CD1c-positive myeloid dendritic cell (primary cell): ENCODE measurements at regions not wholly inside any gene's neighbourhood (a gene's known extent, or its start where the extent isn't known, plus 50 kb on each side); places are given as distances from the start of the nearest gene placed in this dataset.

ENCODE experiments used
- DNase-seq: peaks from one replicate; pipeline ENCODE4 v3.0.0-alpha.2; 2016; ENCODE audit errors: extremely low spot score

DNA sequence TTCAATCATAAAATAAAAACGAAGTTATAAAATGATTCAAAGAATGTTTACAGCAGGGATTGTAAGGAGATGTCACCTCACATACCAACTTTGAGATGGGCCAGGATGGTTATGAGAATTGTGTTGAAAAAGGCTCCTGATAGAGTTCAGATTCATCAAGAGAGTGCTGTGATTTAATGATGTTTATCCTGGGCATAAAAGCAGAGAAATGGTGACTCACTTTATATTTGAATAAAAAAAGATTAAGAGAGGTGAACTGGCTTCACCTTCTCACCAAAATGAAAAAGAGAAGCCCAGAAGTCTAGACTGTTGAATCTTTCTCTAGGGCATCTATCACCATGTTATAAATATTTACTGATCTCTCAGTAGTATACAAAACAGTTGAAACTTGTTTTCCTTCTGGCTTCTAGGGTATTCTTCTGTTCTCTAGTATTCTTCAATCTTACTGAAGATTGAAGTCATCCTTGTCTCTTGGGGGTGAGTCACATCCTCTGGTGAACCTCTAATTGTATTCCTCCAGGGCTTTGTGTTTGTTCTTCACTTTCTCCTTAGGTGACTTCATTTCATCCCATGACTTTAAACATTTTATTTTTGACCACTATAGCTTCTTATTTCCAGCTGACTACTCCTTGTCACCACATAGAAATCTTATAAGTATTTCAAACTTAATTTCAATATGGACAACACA lies 1237.3 kb upstream of the C9orf72 start:
- no peak for DNase-seq

DNA sequence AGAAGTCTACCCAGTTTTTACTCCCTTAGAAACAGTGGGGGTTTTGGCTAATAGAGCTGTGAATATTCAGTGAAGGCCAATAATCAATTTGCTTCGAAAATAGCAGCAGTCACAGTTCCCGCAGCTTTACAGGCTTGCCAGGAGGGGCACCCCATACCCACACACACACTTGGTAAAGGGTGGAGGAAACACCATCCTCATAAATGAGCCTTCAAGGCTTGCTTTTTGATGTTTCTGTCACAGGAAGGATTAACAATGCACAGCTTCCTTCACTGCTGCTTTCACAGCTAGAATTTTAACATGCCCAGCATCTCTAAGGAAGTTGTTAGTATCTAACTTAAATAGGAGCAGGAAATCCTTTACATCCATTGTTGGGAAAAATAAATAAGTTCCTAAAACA lies 1247.5 kb upstream of the C9orf72 start:
- no peak for DNase-seq

GRCh38 chr9:28821240-28821639 lies 1248.0 kb upstream of the C9orf72 start:
- no peak for DNase-seq

DNA sequence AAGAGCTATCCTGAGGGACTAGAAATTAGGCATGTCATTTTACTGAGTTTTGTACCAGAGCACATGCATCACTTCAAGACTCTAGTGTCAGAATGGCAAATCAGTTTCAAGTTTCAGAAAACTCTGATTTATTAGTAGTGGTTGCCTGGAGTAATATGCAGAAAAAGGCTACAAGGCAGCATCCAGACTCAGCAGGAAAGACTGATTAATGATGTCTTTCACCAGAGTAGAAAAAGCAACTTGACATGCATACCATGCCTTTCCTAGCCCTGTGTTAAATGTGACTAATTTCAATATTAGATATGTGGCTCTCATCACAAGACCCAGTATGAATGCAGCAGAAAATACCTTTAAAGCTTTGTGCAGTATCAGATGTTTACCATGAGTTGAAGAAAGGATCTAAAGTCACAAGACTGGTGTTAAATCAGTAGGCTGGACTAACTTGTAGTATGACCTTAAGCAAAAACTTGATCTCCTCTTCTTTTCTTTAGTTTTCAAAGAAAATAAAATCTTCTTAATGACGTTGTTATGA lies 1251.2 kb upstream of the C9orf72 start:
- no peak for DNase-seq

DNA sequence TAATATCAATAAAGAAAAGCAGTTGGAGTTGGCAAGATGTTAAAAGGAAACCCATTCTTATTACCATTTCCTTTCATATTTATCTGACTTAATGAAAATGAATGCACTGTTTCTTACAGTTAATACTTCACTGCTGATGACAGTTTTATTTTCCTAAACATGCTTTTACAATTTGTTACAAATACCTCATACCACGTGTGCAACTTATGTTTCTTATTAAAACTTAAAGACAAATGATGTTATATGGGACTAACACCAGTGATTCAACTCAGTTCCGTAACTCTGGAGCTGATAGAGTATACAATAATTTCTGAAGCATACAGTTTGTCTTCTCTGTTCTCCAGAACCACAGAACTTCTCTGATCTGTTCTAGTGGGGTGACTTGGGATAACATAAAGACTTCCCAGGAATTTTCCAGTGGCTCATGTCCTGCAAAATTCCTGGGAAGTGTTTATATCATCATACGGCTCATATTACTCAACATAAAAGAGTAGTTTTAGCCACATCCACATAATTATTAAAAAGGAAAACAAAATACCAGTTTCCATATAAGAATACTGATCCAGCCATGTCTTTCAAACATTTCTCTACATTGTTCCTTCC lies 1259.0 kb upstream of the C9orf72 start:
- no peak for DNase-seq

- no peak for DNase-seq
These were observed 1260.9 kb upstream of the C9orf72 start for GRCh38 chr9:28834156-28834555.

GRCh38 chr9:28839778-28840430 lies 1266.6 kb upstream of the C9orf72 start:
- DNase-seq, result no peak

DNA sequence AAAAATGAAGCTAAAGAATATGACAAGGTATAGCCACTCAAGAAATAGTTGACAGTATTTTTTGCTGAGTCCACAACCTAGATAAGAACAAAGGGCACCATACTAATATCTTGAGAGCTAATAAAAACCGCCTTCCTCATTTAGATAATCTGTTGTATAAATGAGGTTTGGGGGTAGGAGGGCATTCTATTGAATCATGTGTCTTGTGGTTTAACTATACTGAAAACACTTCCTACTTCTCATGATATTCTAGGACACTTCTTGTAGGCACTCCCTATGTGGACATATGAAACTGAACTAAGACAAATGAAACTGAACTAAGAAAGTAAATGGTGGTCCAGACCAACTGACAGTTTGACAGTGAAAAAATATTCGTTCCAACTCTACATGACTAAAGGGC lies 1268.5 kb upstream of the C9orf72 start:
- no peak for DNase-seq

- no peak for DNase-seq
These were observed 1274.0 kb upstream of the C9orf72 start for GRCh38 chr9:28847331-28847730.

DNA sequence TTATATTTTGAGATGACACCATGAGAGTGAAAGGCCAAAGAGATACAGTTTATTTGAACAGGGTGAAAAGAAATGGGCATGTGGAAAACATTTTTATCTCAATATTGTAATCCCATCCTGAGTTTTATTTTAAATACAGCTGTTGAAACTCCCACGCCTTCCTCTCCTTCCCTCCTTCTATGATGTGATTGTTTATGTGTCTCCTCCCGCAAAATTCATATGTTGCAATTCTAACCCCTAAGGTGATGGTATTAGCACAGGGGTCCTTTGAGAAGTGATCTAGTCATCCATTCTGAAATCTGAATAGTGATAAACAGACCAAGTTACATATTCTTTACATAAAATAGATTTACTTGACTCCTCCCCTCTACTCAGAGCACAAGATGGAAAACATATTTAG lies 1275.4 kb upstream of the C9orf72 start:
- DNase-seq, result no peak

DNA sequence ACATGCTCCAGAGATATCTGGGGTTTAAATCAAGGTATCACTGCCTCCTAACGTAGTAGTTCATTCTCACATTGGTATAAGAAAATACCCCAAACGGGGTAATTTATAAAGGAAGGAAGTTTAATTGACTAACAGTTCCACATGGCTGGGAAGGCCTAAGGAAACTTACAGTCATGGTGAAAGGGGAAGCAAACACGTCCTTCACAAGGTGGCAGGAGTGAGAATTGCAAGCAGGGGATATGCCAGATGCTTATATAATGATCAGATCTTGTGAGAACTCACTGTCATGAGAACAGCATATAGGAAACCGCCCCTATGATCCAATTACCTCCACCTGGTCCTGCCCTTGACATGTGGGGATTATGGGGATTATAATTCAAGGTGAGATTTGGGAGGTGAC lies 1280.2 kb upstream of the C9orf72 start:
- no peak for DNase-seq

- DNase-seq, result no peak
These were observed 1293.7 kb upstream of the C9orf72 start for GRCh38 chr9:28866951-28867350.

GRCh38 chr9:28868228-28868990 lies 1295.1 kb upstream of the C9orf72 start:
- DNase-seq, result no peak

DNA sequence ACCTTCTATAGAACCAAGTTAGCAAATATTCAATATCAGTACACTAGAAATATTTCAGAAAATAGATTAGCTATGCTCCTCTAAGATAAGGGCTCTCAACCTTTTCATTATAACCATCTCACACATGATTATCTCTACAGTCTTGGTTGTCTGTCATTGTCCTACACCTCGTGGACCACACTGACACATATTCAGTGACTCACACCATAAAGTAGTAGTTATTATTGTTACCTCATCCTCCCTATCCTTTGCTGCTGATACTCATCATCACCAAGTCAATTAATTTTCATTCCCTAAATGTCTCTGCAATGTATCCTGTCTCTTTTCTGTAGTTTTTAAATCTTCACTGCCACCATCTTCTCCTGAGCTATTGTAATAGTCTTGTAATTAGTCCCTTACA lies 1309.2 kb upstream of the C9orf72 start:
- no peak for DNase-seq

DNA sequence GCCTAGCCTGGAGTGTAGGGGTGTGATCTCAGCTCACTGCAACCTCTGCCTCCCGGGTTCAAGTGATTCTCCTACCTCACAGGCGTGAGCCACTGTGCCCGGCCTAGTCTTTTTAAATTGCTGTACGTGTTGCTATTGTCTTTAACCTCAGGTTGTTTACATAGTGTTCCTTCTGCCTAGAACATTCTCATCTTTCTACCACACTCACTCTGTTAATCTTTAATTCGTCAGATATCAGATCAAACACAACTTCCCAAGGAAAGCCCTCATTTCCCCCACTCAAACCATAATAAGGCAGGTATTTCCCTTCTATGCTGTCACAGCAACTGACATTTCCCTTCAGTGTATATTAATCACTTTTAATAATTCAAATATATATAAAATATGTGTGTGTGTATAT lies 1310.0 kb upstream of the C9orf72 start:
- DNase-seq, result no peak

- DNase-seq, result no peak
These were observed 1314.1 kb upstream of the C9orf72 start for GRCh38 chr9:28887188-28887884.

- no peak for DNase-seq
These were observed 1315.5 kb upstream of the C9orf72 start for GRCh38 chr9:28888806-28889205.

- DNase-seq, result no peak
These were observed 1319.3 kb upstream of the C9orf72 start for GRCh38 chr9:28892538-28892937.

GRCh38 chr9:28899267-28899666 lies 1326.0 kb upstream of the C9orf72 start:
- no peak for DNase-seq

GRCh38 chr9:28899926-28900325 lies 1326.6 kb upstream of the C9orf72 start:
- DNase-seq, result no peak

GRCh38 chr9:28900406-28900805 lies 1327.1 kb upstream of the C9orf72 start:
- no peak for DNase-seq

DNA sequence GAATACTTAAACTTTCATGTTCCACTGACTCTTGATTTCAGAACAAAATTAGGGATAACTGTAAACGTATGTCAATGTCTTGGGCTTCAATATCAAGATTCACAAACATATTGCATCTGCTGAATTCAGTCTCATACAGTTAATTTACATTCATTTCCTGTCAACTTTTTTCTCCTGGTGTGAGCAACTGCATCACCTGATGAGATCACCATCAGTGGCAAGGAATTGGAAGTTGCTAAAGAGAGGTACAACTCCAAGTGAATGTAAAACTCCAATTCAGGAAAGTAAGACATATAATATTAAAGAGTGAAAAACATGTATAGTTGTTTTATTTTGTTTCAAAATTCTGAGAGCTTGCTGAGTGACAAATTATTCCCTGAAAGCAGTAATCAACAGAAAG lies 1336.2 kb upstream of the C9orf72 start:
- DNase-seq, result no peak
